Stimulated activated CD4-positive, alpha-beta T cell treated with anti-CD3 and anti-CD28 coated beads, Interleukin-15, amount 100 ng/mL, for 24 hours (primary cell): ENCODE measurements at regions not wholly inside any gene's neighbourhood (a gene's known extent, or its start where the extent isn't known, plus 50 kb on each side); places are given as distances from the start of the nearest gene placed in this dataset.

ENCODE experiments used
- DNase-seq: peaks from one replicate; pipeline ENCODE4 v3.0.0-alpha.2; 2020

DNA sequence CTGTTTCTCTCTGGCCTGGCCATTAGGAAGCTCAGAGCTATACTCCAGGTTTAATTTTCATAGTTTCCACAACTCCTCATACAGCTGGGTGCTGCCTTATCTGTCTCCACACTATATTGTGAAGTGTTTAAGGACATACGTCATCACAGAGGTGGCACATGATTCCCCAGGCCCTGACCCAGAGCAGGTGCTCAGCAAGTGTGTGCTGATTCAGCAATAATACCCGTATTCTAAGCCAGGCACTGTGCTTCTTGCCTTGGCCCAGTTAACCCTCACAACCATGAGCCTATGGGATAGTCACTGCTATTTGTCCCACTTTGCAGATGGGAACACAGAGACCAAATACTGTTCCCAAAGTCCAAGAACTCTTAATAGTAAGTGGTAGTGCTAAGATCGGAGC is 93.5 kb upstream of the SMIM23 start:
- no peak for DNase-seq

- DNase-seq, result no peak
Observed at GRCh38 chr5:171692936-171693335, 92.7 kb upstream of the SMIM23 start.

DNA sequence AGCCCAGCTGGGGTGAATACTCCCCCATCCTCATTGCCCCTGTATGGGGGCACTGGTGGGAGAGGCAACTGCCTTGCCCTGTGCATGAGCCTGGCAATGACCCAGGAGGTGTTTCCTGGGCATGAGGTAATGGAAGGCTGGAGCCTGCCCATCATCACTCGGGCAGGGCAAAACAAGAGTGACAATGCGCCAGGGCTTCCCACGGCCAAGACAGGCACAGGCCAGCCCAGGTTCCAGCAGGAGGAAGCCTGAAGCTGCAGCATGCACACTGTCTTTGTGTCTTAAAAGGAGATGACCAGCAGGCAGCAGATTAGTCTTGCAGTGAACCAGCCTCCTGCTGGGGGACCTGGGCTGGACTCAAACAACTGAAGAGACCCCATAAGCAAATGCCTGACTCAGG is 92.2 kb upstream of the SMIM23 start:
- no peak for DNase-seq

GRCh38 chr5:171695804-171696203 is 89.8 kb upstream of the SMIM23 start:
- DNase-seq, result no peak

DNA sequence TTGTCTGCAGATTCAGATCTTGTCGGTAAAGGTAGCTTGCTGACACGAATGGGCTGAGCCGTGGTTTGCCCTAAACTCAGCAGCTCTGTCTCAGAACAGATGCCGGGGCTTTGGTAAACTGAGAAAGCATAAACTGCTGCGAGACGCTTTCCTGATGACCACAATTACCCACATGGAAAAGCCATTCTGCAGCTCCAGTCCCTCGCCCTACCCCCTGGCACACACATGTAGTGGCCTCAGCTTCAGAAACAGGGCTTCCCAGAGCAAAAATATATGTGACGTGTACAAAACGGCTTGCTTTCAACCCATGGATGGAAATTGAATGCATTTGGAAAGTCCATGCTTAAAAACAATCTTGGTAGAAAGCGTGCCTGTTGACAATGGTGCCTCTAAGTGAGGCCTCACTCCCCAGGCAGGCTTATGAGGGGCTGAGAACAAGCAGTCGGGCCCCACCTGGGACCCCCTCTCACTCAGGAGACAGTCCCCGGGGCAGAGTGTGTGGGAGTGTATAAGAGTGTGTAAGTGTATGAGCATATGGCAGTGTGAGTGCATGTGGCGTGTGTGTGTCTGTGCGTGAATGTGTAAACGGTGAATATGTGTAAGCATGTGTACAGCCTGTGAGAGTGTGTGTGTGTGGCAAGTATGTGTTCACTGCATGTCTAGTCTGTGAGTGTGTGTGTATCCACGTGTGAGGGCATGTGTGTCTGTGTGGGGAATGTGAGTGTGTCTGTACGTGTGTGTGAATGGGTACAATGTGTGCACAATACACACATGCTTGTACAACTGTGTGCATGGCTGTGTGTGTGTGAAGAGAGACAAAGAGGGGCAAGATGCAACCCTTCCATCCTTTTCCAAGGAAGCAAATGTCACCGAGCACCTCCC is 88.2 kb upstream of the SMIM23 start:
- DNase-seq, result no peak

GRCh38 chr5:171700318-171700912 is 85.2 kb upstream of the SMIM23 start:
- DNase-seq, result no peak

- no peak for DNase-seq
Observed at GRCh38 chr5:171701100-171701541, 84.5 kb upstream of the SMIM23 start.

DNA sequence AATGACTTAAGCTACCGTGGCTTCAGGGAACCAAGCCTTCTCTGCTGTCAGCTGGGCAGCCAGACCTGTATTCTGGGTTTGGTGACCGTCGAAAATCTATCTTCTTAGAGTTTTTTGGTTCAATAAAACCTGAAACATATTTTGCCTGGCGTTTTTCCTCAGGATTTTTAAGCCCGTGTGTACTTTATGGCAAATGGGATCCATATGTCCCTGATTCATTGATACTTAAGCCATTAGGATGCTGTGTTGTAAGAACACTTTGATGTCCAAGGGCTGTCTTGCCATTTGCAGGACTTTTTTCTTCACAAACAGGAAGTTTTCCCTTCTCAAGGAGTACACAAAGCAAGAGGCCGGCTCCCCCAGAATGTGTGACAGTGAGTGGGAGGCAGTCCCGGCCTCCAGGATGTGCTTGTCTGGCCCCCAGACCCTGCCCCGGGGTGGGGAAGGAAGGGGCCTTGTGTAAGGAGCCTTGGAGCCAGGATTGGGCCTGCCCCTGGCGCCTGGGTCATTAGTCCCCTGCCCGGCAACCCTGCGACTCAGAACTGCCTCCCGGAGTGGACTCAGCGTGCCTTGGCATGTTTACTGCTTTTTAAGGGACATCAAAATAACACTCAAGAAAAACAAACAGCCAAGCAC is 83.4 kb upstream of the SMIM23 start:
- no peak for DNase-seq

- DNase-seq, result no peak
Observed at GRCh38 chr5:171703146-171703545, 82.5 kb upstream of the SMIM23 start.

DNA sequence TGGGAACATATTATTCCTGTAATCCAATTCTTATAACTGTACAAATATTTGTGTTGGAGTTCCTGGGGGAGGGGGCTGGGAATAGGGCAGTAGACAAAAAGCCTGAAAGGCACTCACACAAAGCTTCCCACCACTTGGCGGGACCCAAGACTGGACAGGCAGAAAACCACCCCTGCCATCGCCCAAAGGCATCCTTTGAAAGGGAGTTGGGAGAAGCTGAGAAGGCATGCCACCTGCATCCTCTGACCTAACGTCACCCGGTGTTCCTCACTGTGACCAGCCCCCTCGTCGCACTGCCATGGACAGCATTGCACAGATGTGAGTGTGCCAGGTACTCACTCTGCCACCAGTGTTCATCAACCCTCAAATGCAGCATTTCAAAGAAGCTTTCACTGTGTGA is 80.6 kb upstream of the SMIM23 start:
- DNase-seq, result no peak

DNA sequence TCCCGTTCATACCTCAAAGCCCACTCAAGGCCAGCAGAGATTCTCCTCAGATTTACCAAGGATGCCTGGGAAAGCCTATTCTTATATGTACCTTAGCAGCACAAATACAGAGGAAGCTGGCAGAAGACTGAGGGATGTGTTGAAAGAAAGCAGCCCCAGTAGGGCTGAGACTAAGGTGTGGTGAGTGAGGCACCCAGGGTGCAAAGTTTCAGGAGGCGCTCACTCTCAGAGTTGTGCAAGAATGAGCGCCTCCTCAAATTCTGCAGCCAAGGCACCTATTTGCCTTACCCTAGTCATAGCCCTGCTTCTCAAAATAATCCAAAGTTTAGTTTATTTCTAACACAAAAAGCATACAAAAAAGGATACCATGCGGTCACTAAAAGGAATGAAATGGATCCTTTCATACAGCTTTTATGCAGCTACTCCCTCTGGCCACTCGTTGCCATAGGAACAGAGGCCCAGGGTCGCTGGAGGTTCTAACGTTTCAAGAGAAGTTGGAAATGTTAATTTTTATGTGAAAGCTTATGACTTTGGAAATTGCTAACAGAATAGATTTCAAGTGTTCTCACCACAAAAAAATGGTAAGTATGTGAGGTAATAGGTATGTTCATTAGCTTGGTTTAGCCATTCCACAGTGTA is 79.7 kb upstream of the SMIM23 start:
- no peak for DNase-seq

GRCh38 chr5:171706736-171707441 is 78.7 kb upstream of the SMIM23 start:
- DNase-seq, result no peak

DNA sequence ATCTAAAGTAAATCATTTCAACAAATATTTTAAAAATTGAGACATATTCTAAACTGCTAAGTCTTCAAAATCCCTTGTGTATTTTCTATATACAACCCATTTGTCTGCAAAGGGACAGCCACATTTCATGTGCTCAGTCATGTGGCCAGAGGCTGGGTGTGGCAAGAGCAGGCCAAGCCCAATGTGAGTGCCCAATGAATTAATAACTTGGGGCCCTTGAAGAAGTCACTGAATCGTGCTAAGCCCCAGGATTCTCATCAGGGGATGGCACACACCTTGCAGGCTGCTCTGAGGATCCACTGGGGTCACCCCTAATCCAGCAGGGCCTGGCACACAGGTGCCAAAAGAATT is 78.2 kb upstream of the SMIM23 start:
- no peak for DNase-seq

DNA sequence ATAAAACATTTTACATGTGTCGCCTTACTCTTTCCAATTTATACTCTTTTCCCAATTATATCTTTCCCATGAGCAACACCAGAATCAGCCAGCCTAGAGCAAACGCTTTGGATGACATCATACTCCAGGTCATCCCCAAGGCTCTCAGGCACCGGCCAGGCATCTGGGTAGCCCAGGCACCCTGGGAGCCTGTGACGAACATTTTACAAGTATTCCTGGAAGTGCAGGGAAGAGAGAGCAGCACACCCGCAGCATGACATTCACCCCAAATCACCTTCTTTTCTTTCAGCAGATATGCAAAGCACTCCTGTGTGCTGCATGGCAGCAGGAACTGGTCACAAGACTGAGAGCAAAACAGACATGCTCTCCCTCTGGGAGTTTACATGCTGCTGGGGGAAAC is 75.7 kb upstream of the SMIM23 start:
- DNase-seq, result no peak

- no peak for DNase-seq
Observed at GRCh38 chr5:171710451-171711024, 75.1 kb upstream of the SMIM23 start.

DNA sequence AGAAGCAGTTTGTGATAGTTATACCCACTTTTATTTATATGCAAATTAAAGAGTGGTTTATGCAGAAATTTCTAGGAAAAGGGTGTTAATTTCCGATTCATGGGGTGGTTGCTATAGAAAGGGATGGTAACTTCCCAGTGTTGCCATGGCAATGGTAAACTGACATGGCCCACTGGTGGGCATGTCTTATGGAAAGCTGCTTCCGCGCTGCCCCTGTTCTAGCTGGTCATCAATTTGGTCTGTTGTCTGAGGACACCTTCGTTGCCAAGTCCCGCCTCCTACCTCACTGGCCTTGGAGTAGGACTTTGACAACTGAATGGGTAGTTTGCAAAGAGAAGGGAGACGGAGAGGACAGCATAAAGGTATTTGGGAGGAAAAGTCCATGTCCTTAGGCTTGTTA is 74.0 kb upstream of the SMIM23 start:
- DNase-seq, result no peak

DNA sequence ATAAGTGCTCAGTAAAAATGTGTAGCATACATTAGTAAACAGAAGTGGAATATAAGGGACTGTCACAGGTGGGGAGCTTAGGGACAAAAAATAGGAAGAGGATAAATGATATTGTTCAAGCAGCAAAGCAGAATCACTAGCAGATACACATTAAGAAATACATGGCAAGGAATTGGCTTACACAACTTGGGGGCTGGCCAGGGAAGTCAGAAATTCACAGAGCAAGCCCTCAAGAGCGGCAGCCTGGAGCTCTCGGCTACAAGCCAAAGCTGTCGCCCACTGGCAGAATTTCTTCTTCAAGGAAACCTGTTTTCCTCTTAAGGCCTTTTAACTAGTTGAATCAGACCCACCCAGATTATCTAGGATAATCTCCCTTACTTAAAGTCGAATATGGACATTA is 73.0 kb upstream of the SMIM23 start:
- DNase-seq, result no peak

GRCh38 chr5:171713152-171713551 is 72.5 kb upstream of the SMIM23 start:
- DNase-seq, result no peak

DNA sequence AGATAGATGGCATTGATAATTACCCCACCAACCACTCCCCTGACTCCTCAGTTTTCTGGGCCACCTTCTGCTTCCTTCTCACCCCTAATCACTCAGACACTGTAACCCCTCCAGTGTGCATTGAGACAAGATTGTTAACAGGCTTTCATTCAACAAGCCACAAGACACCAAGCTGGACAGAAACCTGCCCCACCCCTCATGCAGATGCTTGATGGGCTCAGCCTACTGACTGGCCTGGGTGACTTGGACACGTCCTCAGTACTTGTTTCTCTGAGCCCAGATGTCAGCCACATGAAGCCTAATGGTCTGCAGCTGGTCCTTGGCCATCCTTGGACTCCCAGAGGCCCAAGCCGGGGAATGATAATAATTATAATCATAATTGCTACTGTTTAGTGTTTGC is 71.4 kb upstream of the SMIM23 start:
- no peak for DNase-seq

DNA sequence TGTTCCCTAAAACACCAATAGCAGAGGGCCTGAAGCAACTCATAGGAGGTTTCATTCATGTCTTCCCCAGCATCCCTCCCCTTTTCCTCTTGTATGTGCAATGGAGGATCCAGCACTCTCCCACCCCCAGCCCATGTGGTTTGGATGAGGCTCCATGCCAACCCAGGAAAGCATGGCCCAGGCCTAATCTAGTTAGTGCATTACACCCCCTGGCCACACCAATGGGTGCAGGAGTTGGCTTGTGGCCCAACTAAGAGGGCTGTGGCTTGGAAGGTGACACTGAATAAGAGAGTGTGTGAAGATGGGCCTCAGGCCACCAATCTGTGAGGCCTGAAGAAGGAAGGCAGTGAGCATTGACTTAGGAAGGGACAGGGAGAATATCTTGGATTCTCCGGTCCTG is 70.8 kb upstream of the SMIM23 start:
- DNase-seq, result no peak

DNA sequence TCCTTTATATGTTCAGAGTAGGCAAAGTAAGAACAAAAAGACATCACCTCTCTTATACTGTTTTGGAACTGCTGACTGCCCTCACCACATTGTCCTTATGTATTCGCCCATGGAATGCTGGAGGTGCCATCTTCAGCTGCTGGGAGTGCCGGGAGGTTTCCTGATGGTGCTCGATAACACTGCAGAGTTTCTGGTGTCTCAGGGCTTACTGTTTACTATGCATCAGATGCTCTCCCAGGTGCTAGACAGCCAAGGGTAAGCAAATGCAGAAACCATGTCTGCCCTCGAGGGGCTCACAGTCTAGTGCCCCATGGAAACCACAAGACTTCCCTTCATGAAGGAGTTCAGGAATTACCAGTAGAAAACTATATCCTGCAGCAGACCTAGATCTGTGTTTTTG is 70.1 kb upstream of the SMIM23 start:
- DNase-seq, result no peak

DNA sequence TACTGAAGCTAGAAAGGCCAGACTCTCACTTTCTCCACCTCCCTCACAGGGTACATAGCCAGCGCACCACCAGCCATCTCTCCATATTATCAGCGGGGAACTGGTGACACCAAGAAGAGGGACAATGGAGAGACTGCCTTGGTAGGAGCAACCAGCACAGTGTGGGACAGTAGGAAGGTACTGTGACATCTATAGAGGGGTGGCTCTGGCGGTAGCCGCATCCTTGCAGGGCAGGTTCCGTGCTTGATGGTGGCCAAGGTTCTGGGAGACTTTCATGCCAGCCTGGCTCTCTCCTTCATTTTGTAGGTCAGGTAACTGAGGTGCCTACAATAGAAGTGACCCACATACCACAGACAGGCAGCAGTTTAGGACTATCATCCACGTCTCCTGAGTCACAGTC is 65.5 kb upstream of the SMIM23 start:
- no peak for DNase-seq

- DNase-seq, result no peak
Observed at GRCh38 chr5:171721464-171721863, 64.2 kb upstream of the SMIM23 start.
